T-helper 1 cell treated with Interleukin-12 subunit alpha and Interleukin-12 subunit beta and Interleukin-4 antibody, amounts not matched to agents 30 μg/mL and 1 μg/mL, for 36 hours (primary cell): ENCODE measurements at regions not wholly inside any gene's neighbourhood (a gene's known extent, or its start where the extent isn't known, plus 50 kb on each side); places are given as distances from the start of the nearest gene placed in this dataset.

Experiments
- H3K27ac Mint-ChIP-seq: one replicate; pipeline ENCODE4 v1.8.0; 2021; ENCODE audit warnings: mild to moderate bottlenecking, mixed read lengths
- H3K27me3 Mint-ChIP-seq: one replicate; pipeline ENCODE4 v1.8.0; 2021; ENCODE audit warnings: low read depth, mixed read lengths
- H3K36me3 Mint-ChIP-seq: one replicate; pipeline ENCODE4 v1.8.0; 2021; ENCODE audit warnings: low read depth, mixed read lengths
- H3K4me1 Mint-ChIP-seq: one replicate; pipeline ENCODE4 v1.8.0; 2021; ENCODE audit warnings: low read depth, mixed read lengths
- H3K4me3 Mint-ChIP-seq: one replicate; pipeline ENCODE4 v1.8.0; 2021; ENCODE audit warnings: mild to moderate bottlenecking, moderate library complexity, mixed read lengths
- H3K9me3 Mint-ChIP-seq: one replicate; pipeline ENCODE4 v1.8.0; 2021; ENCODE audit warnings: mixed read lengths

DNA sequence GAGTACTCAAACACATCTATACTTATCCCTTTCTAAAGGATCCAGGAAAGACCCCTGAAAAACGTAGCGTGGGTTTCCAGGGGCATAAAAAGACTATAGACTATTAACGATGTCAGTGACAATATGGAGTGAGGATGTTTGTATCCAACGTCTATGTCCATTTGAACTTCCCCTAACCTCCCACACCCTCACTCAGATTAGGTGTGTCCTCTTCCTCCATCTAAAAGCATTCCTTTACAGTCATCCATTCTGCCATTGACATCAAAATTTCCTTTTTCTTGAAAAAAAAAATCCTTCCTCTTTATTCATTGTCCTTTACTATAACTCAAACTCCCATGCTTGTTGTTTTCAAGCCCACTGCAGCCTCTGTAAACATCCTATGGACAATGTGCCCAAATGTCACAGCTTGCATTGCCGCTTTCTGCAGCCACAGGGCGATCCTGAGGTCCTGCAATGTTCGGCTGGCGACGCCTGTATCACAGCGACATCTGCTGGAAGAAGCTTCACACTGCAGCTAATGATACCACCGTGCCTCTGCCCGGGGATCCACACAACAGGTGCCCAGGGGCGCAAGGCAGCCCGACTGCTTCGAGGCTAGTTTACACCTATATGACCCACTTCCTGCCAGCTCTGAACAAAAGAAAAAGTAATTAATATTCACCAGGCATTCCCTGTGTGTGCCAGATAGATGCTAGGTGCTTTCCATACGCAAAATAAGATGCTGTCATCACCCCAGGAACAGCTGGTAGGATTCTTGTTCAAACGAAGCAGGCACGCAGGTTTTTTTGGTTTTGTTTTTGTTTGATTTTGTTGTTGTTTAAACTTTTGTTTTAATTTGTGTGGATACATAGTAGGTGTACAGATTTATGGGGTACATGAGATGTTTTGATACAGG lies 267.9 kb upstream of the GHITM start:
- no peak overlapping the region for H3K27ac Mint-ChIP-seq
- no peaks in the 10 kb centered on the region for H3K36me3 Mint-ChIP-seq
- no peaks in the 10 kb centered on the region for H3K9me3 Mint-ChIP-seq
- H3K4me1 Mint-ChIP-seq, result no peaks in the 10 kb centered on the region
- no peaks in the 10 kb centered on the region for H3K27me3 Mint-ChIP-seq
- no peak overlapping the region for H3K4me3 Mint-ChIP-seq

DNA sequence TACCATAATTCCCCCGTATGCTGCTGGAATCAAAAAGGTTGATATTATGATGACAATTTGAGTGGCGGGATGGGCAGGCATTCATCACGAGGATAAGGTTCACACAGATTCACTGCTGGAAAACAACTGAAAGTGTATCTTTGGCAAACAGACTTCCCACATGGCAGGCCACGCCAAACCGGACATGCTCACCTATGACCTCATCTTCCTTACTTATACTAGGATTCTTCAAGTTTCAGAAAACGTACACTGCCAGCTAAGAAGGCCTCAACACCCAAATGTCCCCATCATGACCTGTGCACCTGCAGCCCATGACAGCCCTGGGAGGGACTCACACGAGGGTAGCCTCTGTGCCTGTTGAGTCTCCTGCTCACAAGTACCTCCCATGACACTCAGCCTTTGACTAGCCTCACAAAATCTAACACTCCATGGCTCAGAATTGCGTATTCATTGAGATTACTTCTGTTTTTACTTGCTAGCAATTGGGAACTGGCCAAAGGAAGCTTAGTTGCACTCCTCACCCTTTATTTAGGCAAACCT lies 259.0 kb upstream of the GHITM start:
- H3K27me3 Mint-ChIP-seq, result no peaks in the 10 kb centered on the region
- no peaks in the 10 kb centered on the region for H3K36me3 Mint-ChIP-seq
- H3K27ac Mint-ChIP-seq, result no peak overlapping the region
- no peaks in the 10 kb centered on the region for H3K9me3 Mint-ChIP-seq
- no peaks in the 10 kb centered on the region for H3K4me1 Mint-ChIP-seq
- no peak overlapping the region for H3K4me3 Mint-ChIP-seq

DNA sequence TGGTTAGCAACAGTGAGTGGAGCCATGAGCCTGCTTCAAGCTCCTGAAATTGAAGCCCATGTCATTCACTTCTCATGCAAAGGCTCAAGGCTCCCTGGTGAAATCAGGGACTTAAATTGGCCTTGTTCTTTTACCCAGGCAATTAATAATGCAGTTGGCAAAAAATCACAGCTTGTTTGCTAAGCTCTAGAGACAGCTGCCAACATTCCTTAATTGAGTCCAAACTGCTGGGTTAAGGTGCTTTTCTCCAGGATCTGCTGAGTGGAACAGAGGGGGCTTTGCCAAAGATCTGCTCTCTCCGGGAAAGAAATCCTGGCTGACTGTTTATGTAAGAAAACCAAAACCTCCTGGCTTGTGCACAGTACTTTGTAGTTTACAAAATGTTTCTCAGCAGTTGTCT lies 257.6 kb upstream of the GHITM start:
- Mint-ChIP-seq H3K36me3 (no peaks in the 10 kb centered on the region), H3K4me1 (no peaks in the 10 kb centered on the region), H3K27ac (no peak overlapping the region), H3K9me3 (no peaks in the 10 kb centered on the region), H3K4me3 (no peak overlapping the region), H3K27me3 (no peaks in the 10 kb centered on the region)

DNA sequence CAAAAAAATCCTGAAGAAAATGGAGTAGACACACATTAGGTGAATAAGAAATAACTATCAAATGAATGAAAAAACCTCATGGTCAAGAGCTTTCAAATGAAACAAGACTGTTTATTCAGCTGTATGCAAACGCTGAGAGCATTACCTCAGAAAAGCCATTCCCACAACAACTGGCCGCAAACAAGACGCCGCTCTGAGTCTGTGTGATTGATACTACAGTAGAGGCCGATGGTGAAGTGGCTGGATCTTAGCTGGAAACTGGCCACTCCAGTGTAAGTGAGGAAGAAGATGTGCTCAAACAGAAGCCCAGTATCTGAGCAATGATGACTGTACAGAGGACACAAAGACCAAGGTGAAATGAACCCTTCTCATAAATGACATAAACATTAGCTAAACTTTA lies 252.4 kb upstream of the GHITM start:
- no peak overlapping the region for H3K27ac Mint-ChIP-seq
- H3K4me1 Mint-ChIP-seq, result no peaks in the 10 kb centered on the region
- no peak overlapping the region for H3K4me3 Mint-ChIP-seq
- peaks cover 10% of the 10 kb centered on the region for H3K27me3 Mint-ChIP-seq
- H3K36me3 Mint-ChIP-seq, result no peaks in the 10 kb centered on the region
- no peaks in the 10 kb centered on the region for H3K9me3 Mint-ChIP-seq

DNA sequence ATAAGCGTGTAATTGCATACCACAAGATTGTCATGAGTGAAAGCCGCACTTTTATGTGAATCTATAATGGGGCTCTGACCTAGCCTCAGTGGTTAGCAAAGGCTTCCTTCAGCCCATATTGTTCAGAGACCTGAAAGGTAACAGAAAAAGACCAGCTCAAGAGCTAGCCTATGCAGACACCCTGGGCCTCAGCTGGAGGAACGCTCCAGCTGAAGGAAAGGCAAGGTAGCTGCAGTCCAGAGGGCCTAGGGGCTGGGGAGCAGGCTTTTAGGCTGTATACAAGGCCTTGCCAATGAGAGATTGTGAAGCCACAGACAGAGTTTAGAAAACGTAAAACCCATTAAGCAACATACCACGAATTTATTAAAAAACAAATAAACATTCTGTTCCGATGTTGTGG lies 246.6 kb upstream of the GHITM start:
- no peaks in the 10 kb centered on the region for H3K36me3 Mint-ChIP-seq
- H3K27me3 Mint-ChIP-seq, result peaks cover 5% of the 10 kb centered on the region
- no peaks in the 10 kb centered on the region for H3K9me3 Mint-ChIP-seq
- no peak overlapping the region for H3K4me3 Mint-ChIP-seq
- H3K27ac Mint-ChIP-seq, result no peak overlapping the region
- no peaks in the 10 kb centered on the region for H3K4me1 Mint-ChIP-seq

DNA sequence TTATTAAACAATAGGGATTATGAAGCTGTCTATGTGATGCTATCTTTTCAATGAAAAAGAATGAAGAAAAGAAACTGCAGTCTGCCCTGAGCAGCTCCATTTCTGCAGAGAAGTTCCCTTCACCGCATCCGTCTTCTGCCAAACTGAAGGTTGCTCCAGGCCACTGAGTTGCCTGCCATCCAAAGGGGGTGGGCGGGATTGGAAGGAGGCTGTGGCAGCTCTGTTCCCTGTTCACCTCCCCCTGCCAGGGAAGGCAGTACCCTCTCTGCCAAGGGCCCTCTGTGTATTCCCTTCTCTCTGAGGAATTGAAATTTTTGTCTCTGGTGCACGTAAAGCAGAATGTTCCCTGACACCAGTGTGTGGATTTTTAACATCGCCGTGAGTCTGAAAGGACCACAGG lies 243.1 kb upstream of the GHITM start:
- no peaks in the 10 kb centered on the region for H3K27me3 Mint-ChIP-seq
- peaks cover 3% of the 10 kb centered on the region for H3K9me3 Mint-ChIP-seq
- H3K27ac Mint-ChIP-seq, result no peak overlapping the region
- H3K36me3 Mint-ChIP-seq, result no peaks in the 10 kb centered on the region
- H3K4me3 Mint-ChIP-seq, result no peak overlapping the region
- no peaks in the 10 kb centered on the region for H3K4me1 Mint-ChIP-seq

DNA sequence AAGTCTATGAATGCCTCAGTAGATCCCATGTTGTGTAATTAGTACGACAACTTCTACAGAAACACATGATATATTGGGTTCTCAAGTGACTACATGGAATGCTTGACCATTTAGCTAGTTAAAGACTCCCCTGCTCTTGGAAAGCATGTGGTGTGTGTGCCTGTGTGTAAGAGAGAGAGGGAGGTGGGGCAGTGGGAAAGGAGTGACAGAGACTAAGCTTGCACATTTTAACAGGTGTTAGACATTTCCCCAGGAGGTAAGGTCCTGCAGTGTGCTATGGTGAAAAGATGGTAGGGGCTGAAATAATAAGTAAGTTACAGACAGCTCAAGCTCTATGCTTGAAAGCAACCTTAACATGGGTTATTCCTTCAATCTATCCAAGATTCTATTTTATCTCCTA lies 241.7 kb upstream of the GHITM start:
- no peaks in the 10 kb centered on the region for H3K27me3 Mint-ChIP-seq
- peaks cover 6% of the 10 kb centered on the region for H3K9me3 Mint-ChIP-seq
- no peak overlapping the region for H3K27ac Mint-ChIP-seq
- H3K4me1 Mint-ChIP-seq, result no peaks in the 10 kb centered on the region
- H3K36me3 Mint-ChIP-seq, result no peaks in the 10 kb centered on the region
- H3K4me3 Mint-ChIP-seq, result no peak overlapping the region

DNA sequence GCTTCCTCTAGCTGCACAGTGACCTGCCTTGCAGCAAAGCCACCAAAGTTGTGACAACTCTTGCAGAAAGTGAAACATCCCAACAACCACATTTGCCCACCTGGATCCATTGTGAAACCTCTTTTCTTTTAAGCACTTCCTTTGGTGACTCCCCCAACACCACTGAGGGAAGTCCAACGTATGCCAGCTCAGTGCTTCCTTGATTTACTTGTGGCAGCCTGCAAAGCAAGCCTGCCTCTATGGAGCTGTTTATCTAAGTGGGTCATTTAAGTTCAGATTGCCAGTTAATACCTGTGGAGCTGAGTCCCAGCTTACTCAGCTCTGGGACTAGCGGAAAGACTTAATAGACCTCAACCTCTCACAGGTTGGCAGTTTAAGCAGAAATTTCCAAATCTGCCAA lies 230.8 kb upstream of the GHITM start:
- no peaks in the 10 kb centered on the region for H3K27me3 Mint-ChIP-seq
- H3K27ac Mint-ChIP-seq, result no peak overlapping the region
- H3K4me1 Mint-ChIP-seq, result no peaks in the 10 kb centered on the region
- H3K4me3 Mint-ChIP-seq, result no peak overlapping the region
- H3K36me3 Mint-ChIP-seq, result no peaks in the 10 kb centered on the region
- no peaks in the 10 kb centered on the region for H3K9me3 Mint-ChIP-seq

DNA sequence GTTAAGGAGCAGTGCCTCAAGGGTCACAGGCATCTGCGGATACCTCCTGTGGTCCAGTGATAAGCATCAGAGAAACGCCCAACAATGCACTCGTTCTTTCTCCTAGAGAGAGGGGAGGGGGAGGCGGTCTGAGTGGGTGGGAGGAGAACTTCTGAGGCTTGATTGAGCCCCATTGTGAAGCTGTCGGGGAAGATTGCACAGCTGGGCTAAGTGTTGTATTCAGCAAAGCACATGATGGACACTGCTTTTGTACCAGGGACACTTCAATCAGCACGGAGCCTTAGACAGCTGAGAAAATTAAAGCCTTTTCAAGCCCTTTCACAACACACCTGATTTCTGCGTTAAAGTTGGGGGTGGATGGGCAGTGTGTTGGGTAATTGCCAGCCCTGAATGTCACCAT lies 230.3 kb upstream of the GHITM start:
- Mint-ChIP-seq H3K4me3 (no peak overlapping the region), H3K27ac (no peak overlapping the region), H3K36me3 (no peaks in the 10 kb centered on the region), H3K9me3 (no peaks in the 10 kb centered on the region), H3K27me3 (no peaks in the 10 kb centered on the region), H3K4me1 (no peaks in the 10 kb centered on the region)

DNA sequence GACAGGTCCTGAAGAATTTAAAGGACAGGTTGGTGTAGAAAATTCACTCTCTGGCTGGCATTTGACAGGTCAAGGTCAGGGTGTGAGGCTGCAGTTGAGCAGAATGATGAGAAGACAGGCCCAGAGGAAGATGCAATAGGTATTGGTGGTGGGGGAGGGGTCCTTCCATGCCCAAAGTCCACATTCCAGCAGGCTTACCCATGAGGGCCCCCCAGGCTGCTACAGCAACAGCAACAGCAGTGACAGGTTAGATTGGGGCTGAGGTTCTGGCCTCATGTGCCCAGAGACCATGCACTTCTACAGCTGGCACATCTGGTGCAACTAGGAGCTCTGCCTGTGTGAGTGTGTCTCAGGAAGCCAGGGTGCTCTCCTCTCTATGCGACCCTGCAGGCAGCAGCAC lies 223.5 kb upstream of the GHITM start:
- no peaks in the 10 kb centered on the region for H3K27me3 Mint-ChIP-seq
- H3K4me1 Mint-ChIP-seq, result peaks cover 4% of the 10 kb centered on the region
- no peak overlapping the region for H3K4me3 Mint-ChIP-seq
- no peaks in the 10 kb centered on the region for H3K9me3 Mint-ChIP-seq
- H3K36me3 Mint-ChIP-seq, result no peaks in the 10 kb centered on the region
- no peak overlapping the region for H3K27ac Mint-ChIP-seq

DNA sequence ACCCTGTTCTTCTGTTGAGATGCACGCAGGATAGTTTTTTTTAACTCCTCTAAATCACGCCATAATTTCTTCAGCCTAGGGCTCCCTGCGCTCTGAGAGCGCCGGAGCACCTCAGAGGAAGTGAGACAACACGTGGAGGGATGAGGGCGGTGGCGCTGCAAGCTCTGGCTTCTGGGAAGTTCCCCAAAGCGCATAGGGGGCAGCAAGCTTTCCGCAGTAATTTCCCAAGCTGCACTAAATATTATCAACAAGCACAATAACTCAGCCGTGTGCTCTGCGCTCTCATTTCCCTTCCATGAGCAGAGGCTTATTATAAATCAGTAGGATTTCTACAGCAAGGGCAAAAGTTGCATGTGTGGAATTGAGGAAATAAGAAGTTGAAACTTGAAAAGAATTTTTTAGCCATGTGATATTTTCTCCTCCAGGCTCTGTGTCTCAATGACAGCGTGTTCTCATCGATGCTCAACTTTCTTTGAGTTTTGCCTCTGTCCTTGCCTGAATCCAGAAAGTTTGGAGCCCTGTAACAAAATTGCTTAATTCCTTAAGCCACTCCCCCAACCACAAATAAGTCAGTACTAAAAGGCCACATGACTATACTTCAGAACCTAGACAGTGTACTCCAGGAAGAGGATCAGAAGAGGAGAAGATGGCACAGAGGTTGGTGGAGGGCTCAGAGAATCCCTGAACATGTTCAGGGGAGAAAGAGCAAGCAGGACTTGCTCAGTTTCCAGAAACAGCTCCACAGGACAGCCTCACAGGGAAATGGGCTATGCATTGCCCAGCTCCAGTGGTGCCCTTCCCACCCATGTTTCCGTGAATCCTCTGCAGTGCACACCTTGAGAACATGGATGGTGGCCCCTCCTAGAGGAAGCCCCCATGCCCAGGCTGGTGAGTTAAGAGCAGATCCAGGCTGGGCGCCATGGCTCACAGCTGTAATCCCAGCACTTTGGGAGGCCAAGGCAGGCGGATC lies 221.5 kb upstream of the GHITM start:
- Mint-ChIP-seq H3K27me3 (no peaks in the 10 kb centered on the region), H3K36me3 (no peaks in the 10 kb centered on the region), H3K4me3 (no peak overlapping the region), H3K9me3 (no peaks in the 10 kb centered on the region), H3K27ac (no peak overlapping the region), H3K4me1 (peaks cover 4% of the 10 kb centered on the region)

DNA sequence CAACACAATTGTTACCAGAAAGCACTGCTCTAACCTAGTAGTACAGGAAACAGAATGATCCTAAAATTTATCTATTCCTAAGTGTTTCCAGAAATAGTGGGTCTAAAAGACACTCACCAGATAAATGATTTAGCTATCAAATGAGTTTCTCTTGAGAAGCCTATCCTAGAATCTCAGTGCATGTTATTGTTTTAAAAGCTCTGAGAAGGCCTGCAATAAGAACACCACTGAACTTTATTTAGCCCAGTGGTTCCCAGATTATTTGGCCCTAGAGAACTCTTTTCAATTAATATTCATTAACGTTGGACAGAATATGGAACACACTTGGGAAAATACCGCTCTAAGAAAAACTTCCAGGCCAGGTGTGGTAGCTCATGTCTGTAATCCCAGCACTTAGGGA lies 220.1 kb upstream of the GHITM start:
- H3K27ac Mint-ChIP-seq, result no peak overlapping the region
- H3K27me3 Mint-ChIP-seq, result no peaks in the 10 kb centered on the region
- peaks cover 4% of the 10 kb centered on the region for H3K4me1 Mint-ChIP-seq
- no peaks in the 10 kb centered on the region for H3K36me3 Mint-ChIP-seq
- no peaks in the 10 kb centered on the region for H3K9me3 Mint-ChIP-seq
- no peak overlapping the region for H3K4me3 Mint-ChIP-seq

DNA sequence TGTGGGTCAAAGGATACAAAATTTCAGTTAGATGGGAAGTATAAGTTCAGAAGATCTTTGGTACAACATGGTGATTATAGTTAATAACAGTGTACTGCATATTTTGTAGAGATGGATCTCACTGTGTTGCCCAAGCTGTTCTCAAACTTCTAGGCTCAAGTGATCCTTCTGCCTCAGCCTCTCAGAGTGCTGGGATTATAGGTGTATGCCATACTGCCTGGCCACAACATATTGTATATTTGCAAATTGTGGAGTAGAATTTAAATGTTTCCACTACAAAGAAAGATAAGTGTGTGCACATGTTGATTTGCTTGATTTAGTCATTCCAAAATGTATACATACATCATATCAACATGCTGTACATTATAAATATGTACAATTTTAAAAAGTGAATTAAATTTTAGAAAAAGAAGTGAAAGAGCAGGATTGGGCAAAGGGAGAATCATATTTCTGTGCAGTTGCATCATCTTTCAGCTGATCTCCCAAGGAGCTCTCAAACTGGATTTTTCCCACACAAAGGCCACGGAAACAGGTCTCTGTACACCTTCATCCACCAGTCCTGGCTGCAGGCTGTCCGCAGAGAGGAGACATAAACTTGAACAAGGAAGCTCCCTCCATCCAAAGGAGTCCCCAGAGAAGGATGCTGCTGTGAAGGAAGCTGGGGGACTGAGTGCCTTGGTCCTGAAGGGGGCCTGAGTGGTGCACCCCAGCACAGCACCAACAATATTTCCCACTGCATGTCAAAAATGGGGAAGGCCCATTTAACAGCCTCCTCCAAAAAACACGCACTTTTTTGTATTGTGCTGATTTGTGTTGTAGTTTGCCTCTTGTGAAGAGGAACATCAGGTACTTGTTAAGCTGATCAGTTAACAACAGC lies 217.1 kb upstream of the GHITM start:
- H3K4me1 Mint-ChIP-seq, result peaks cover 4% of the 10 kb centered on the region
- no peak overlapping the region for H3K27ac Mint-ChIP-seq
- no peaks in the 10 kb centered on the region for H3K9me3 Mint-ChIP-seq
- H3K36me3 Mint-ChIP-seq, result no peaks in the 10 kb centered on the region
- peaks cover 5% of the 10 kb centered on the region for H3K27me3 Mint-ChIP-seq
- no peak overlapping the region for H3K4me3 Mint-ChIP-seq

DNA sequence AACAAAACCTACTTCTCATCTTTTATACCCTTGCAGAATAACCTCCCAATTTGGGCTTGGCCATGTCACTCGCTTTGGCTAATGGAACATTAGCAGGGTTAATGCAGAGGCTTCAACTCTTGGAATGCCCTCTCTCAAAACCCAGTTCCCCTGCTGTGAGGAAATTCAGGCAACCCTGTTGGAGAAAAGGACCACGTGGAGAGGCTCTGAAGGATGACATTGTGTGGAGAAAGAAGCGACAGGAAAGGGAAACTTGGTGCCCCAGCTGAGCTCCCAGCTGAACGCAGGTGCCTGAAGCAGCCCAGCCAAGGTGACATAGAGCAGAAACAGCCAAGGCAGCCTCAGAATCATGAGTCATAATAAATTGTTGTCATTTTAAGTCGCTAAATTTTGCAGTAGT lies 214.2 kb upstream of the GHITM start:
- Mint-ChIP-seq H3K36me3 (no peaks in the 10 kb centered on the region), H3K27me3 (peaks cover 5% of the 10 kb centered on the region), H3K27ac (no peak overlapping the region), H3K9me3 (no peaks in the 10 kb centered on the region), H3K4me1 (no peaks in the 10 kb centered on the region), H3K4me3 (no peak overlapping the region)
